ENCODE measurements at regions not wholly inside any gene's neighbourhood (a gene's known extent, or its start where the extent isn't known, plus 50 kb on each side); places are given as distances from the start of the nearest gene placed in this dataset.

DNA sequence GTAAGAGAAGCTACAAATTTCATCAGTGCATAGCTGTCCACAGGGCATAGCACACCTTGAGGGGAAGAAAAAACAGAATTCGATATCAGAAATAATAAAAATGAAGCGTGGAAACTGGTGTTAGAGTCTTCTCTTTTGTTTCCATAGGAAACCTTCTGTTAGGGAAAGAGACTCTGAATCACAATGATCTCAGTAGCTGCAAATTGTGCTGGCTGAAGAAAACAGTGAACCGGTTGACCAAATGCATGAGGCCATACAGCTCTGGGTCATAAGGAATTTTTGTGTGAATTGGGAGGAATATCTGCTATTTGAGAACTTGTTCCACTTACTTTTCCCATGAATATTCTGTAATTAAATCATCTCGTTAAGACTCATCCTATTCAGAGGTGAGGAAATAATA lies 580.2 kb upstream of the NECTIN3 start:
- no peak for TF ChIP-seq EZH2 (IDR thresholded peaks at IDR 0.05; ENCODE audit: borderline replicate concordance)
- TF ChIP-seq, protein P1, sequence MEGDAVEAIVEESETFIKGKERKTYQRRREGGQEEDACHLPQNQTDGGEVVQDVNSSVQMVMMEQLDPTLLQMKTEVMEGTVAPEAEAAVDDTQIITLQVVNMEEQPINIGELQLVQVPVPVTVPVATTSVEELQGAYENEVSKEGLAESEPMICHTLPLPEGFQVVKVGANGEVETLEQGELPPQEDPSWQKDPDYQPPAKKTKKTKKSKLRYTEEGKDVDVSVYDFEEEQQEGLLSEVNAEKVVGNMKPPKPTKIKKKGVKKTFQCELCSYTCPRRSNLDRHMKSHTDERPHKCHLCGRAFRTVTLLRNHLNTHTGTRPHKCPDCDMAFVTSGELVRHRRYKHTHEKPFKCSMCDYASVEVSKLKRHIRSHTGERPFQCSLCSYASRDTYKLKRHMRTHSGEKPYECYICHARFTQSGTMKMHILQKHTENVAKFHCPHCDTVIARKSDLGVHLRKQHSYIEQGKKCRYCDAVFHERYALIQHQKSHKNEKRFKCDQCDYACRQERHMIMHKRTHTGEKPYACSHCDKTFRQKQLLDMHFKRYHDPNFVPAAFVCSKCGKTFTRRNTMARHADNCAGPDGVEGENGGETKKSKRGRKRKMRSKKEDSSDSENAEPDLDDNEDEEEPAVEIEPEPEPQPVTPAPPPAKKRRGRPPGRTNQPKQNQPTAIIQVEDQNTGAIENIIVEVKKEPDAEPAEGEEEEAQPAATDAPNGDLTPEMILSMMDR (IDR thresholded peaks at IDR 0.05; ENCODE audit: poor library complexity) = no peak
